Hepatocyte (in vitro differentiated cells): ENCODE measurements at regions not wholly inside any gene's neighbourhood (a gene's known extent, or its start where the extent isn't known, plus 50 kb on each side); places are given as distances from the start of the nearest gene placed in this dataset.

Experiments
- CTCF ChIP-seq: fragments of 200-600 bp; sonication (generic); IDR thresholded peaks from 2 replicates; pipeline ENCODE4 v1.5.1; 2016; ENCODE audit warnings: antibody characterized with exemption, mild to moderate bottlenecking; ENCODE audit not compliant: poor library complexity
- EZH2 ChIP-seq: fragments of 200-600 bp; sonication (generic); IDR thresholded peaks from 2 replicates; pipeline ENCODE4 v1.6.1; 2016; ENCODE audit warnings: antibody characterized with exemption, mild to moderate bottlenecking, borderline replicate concordance
- EZH2phosphoT487 ChIP-seq: fragments of 200-600 bp; sonication (generic); IDR thresholded peaks from one replicate; pipeline ENCODE4 v1.6.1; 2018; ENCODE audit warnings: antibody characterized with exemption, mild to moderate bottlenecking, low read depth, moderate library complexity; ENCODE audit not compliant: unreplicated experiment, severe bottlenecking

GRCh38 chr1:96361271-96361856, 360.2 kb upstream of the PTBP2 start:
- no peak for TF ChIP-seq CTCF
- TF ChIP-seq EZH2 = no peak
- TF ChIP-seq EZH2phosphoT487 = no peak
